LNCAP (cell line): ENCODE measurements at regions not wholly inside any gene's neighbourhood (a gene's known extent, or its start where the extent isn't known, plus 50 kb on each side); places are given as distances from the start of the nearest gene placed in this dataset.

Experiments used
- CTCF ChIP-seq: fragments of 450-650 bp; IDR thresholded peaks from 2 replicates; pipeline ENCODE4 v1.5.1; 2017; ENCODE audit warnings: mild to moderate bottlenecking

- TF ChIP-seq CTCF, result no peak
Measured at GRCh38 chr4:186829740-186830449, 106.2 kb upstream of the FAT1 start.

GRCh38 chr4:186831574-186831973 is 107.9 kb upstream of the FAT1 start:
- TF ChIP-seq CTCF, result no peak

- no peak for TF ChIP-seq CTCF
Measured at GRCh38 chr4:186832906-186833305, 109.2 kb upstream of the FAT1 start.

GRCh38 chr4:186838295-186838694 is 114.6 kb upstream of the FAT1 start:
- TF ChIP-seq CTCF, result no peak

GRCh38 chr4:186839122-186840037 is 115.7 kb upstream of the FAT1 start:
- no peak for TF ChIP-seq CTCF

GRCh38 chr4:186840222-186840701 is 116.6 kb upstream of the FAT1 start:
- TF ChIP-seq CTCF, result no peak

GRCh38 chr4:186840771-186841301 is 117.2 kb upstream of the FAT1 start:
- no peak for TF ChIP-seq CTCF
